ENCODE measurements at regions not wholly inside any gene's neighbourhood (a gene's known extent, or its start where the extent isn't known, plus 50 kb on each side); places are given as distances from the start of the nearest gene placed in this dataset.

DNA sequence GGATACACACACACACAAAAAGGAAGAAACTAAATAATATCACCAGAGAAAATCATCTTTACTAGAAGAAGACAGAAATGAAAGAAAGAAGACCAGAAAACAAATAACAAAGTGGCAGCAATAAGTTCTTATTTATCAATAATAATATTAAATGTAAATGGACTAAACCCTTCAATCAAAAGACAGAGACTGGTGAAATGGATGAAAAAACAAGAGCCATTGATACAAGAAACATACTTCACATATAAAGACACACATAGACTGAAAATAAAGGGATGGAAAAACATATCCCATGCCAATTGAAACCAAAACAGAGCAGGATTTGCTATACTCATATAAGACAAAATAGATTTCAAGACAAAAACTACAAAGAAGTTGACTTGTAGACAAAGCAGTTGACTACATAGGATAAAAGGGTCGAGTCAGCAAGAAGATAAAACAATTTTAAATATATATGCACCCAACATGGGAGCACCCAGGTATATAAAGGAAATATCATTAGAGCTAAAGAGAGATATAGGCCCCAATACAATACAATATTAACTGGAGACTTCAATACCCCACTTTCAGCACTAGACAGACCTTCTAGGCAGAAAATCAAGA, 259.4 kb downstream of the EPM2A start:
- WGBS, 5 donors = 25 to 53% (median 43%) methylated on average over 1 of the region's 1 CpG
- TF ChIP-seq, protein P1, sequence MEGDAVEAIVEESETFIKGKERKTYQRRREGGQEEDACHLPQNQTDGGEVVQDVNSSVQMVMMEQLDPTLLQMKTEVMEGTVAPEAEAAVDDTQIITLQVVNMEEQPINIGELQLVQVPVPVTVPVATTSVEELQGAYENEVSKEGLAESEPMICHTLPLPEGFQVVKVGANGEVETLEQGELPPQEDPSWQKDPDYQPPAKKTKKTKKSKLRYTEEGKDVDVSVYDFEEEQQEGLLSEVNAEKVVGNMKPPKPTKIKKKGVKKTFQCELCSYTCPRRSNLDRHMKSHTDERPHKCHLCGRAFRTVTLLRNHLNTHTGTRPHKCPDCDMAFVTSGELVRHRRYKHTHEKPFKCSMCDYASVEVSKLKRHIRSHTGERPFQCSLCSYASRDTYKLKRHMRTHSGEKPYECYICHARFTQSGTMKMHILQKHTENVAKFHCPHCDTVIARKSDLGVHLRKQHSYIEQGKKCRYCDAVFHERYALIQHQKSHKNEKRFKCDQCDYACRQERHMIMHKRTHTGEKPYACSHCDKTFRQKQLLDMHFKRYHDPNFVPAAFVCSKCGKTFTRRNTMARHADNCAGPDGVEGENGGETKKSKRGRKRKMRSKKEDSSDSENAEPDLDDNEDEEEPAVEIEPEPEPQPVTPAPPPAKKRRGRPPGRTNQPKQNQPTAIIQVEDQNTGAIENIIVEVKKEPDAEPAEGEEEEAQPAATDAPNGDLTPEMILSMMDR (IDR thresholded peaks at IDR 0.05) = no peak
- TF ChIP-seq POLR2A (IDR thresholded peaks at IDR 0.05) (no peak), POLR2AphosphoS5 (IDR thresholded peaks at IDR 0.05) (no peak), EP300 (IDR thresholded peaks at IDR 0.05) (no peak)
- intact Hi-C loops (cut with DNase I; ENCODE audit: low total_unique reads) = no loop called here
- no peak for DNase-seq
- Histone ChIP-seq H3K27ac (no peak overlapping the region), H3K36me3 (no peaks in the 10 kb centered on the region), H3K4me3 (no peak overlapping the region), H3K9me3 (peaks cover 11 to 61% (median 21%) of the 10 kb centered on the region in 4 donors), H3K27me3 (no peaks in the 10 kb centered on the region), H3K4me1 (no peaks in the 10 kb centered on the region)

DNA sequence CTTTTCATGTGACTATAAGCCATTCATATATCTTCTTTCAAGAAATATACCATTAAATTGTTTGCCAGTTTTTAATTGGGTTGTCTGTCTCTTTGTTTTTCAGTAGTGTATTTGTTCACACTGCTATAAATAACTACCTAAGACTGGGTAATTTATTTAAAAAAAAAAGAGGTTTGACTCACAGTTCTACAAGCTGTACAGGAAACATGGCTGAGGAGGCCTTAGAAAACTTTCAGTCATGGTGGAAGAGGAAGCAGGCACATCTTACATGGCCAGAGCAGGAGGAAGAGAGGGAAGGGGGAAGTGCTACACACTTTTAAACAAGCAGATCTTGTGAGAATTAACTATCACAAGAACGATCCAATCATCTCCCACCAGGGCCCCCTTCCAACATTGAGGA, 255.3 kb downstream of the EPM2A start:
- Histone ChIP-seq H3K9me3 (peaks cover 5 to 27% (median 12%) of the 10 kb centered on the region in 4 donors), H3K4me3 (no peak overlapping the region), H3K27me3 (no peaks in the 10 kb centered on the region), H3K27ac (no peak overlapping the region), H3K36me3 (no peaks in the 10 kb centered on the region), H3K4me1 (no peaks in the 10 kb centered on the region)
- TF ChIP-seq, protein P1 (IDR thresholded peaks at IDR 0.05) = no peak
- TF ChIP-seq EP300 (IDR thresholded peaks at IDR 0.05) (no peak), POLR2A (IDR thresholded peaks at IDR 0.05) (no peak), POLR2AphosphoS5 (IDR thresholded peaks at IDR 0.05) (no peak)
- DNase-seq = no peak
- intact Hi-C loops (cut with DNase I; ENCODE audit: low total_unique reads) = no loop called here
- 82 to 94% (median 87%) methylated on average over 1 of the region's 1 CpG for WGBS, 5 donors

DNA sequence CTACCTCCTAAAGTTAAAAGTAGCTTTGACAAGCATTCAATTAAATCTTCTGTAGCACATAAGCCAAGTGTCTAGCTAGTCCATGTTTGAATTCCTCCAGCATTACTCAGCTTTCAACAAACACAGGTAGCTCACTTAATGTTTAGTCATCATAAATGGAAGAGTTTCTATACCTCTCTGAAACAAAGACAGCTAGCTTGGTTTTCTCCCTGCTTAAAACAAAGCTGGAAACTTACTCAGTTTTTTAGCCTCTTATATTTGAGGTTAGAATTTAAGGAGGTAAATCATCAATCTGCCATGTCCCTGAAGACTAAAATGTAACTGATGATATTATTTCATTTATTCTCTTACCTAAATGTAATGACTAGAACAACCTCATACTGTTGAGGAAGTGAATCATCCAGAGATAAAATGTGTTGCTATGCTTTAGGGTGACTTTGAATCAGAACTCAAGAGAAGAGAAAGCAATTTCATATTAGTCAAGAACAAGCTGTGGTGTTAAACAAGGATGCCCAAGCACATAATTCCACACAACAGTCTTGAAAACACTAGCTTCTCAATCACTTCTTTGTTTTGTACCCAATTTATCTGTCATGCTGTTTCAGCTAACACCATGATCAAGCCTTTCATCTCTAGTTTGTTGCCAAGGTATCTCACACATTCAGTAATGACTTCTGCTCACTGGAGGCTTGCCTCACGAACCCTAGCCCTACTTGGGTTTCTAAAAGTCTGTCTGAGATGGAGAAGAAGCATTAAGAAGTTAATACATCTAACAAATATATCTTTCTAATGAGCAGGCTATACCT, 251.9 kb downstream of the EPM2A start:
- Histone ChIP-seq H3K9me3 (peaks cover 0 to 5% (median 0%) of the 10 kb centered on the region in 4 donors), H3K27me3 (no peaks in the 10 kb centered on the region), H3K27ac (peak overlapping the region in 1 of 5 donors; percentile 45), H3K4me1 (no peaks in the 10 kb centered on the region), H3K36me3 (no peaks in the 10 kb centered on the region), H3K4me3 (no peak overlapping the region)
- intact Hi-C loops (cut with DNase I; ENCODE audit: low total_unique reads) = no loop called here
- peak in 1 of 2 donors; percentile 54 for DNase-seq
- TF ChIP-seq EP300 (IDR thresholded peaks at IDR 0.05) (no peak), POLR2A (IDR thresholded peaks at IDR 0.05) (no peak), POLR2AphosphoS5 (IDR thresholded peaks at IDR 0.05) (no peak)
- TF ChIP-seq, protein P1 (IDR thresholded peaks at IDR 0.05) = no peak
- 43 to 74% (median 54%) methylated on average over 1 of the region's 1 CpG for WGBS, 5 donors

DNA sequence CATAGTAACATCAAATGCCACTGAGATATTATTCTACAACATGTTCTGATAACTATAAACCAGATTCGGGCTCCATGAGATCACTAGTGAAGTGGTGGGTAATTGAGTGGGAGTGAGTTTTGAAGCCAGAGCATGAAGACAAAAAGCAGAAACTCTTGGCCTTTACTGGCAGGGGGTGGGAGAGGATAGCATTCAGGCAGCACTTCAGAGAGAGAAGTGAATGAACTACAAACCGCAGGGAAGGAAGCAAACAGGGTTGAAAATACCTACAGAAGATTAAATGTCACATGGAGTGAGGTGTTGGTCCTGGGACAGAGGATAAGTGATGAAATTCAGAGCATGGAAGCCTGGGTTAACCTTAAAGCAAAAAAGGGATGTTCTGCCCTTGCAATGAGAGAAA, 250.0 kb downstream of the EPM2A start:
- H3K4me1 ChIP-seq = no peaks in the 10 kb centered on the region
- intact Hi-C loops (cut with DNase I; ENCODE audit: low total_unique reads) = no loop called here
- DNase-seq = no peak
- no peaks in the 10 kb centered on the region for H3K27me3 ChIP-seq
- H3K9me3 ChIP-seq = no peaks in the 10 kb centered on the region
- H3K4me3 ChIP-seq = no peak overlapping the region
- WGBS, 5 donors = 76 to 85% (median 84%) methylated on average over 2 of the region's 2 CpGs
- TF ChIP-seq POLR2AphosphoS5 (IDR thresholded peaks at IDR 0.05) (no peak), EP300 (IDR thresholded peaks at IDR 0.05) (no peak), POLR2A (IDR thresholded peaks at IDR 0.05) (no peak)
- TF ChIP-seq, protein P1 (IDR thresholded peaks at IDR 0.05) = no peak
- no peak overlapping the region for H3K27ac ChIP-seq
- no peaks in the 10 kb centered on the region for H3K36me3 ChIP-seq
